SHP77 (cell line): ENCODE measurements at regions not wholly inside any gene's neighbourhood (a gene's known extent, or its start where the extent isn't known, plus 50 kb on each side); places are given as distances from the start of the nearest gene placed in this dataset.

Experiments
- DNase-seq, 2 experiments: peaks; one replicate each; lab custom pipeline; 2025; lab: John Stamatoyannopoulos, UW

DNA sequence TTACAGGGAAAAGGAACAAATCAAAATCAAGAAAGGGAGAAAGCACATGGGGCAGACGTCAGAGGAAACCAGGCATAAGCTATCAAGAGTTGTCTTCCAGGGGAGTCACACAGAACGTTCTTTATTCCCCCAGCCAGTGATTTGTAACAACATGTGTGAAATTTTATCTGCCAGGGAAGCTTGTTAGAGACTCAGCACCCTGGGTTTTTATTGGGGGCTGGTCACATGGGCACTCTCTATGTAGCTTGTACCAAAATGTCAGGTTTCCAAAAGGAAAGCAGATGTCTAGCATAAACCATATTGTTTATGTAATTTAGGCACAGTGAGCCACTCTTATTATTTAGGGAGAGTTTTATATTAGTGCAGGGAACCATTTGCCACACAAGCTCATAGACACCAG lies 440.4 kb upstream of the DCN start:
- DNase-seq = no peak

DNA sequence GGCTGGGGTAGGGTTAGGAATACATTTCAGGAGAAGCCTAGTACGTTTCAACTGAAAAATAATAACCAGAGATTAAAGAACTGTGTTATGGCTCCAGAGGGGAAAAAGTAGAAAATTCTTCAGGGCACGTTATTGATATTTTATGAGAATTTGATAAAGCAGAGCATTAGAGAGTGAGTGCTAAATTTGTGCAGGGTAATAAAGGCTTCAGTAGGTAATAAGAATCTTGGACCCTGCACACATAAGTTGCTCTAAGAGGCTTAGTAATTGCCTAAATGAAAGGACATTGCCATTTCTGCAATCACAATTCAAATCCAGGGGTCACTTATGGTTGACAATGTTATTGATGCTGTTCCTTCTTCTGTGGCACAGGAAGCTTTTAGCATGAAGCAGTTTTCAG lies 439.4 kb upstream of the DCN start:
- no peak for DNase-seq

DNA sequence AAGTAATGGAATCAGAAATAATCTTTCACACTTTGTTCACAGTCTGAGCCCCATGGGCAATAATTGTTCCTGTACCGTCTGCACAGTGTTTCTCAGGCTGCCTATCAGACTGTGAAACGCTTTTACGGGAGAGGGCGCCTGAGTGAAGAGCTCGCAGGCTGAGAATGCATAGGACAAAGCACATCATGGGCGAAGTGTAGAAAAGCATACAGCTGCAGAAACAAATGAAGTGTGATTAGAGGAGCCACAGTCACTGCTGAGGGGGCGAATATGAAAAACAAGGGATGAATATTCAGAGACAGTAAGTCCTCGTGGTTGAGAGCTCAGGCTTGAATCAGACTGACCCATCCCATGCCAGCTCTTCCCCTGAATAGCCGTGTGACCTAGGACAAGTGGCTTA lies 438.4 kb upstream of the DCN start:
- DNase-seq = peak; percentile 54 to 72

DNA sequence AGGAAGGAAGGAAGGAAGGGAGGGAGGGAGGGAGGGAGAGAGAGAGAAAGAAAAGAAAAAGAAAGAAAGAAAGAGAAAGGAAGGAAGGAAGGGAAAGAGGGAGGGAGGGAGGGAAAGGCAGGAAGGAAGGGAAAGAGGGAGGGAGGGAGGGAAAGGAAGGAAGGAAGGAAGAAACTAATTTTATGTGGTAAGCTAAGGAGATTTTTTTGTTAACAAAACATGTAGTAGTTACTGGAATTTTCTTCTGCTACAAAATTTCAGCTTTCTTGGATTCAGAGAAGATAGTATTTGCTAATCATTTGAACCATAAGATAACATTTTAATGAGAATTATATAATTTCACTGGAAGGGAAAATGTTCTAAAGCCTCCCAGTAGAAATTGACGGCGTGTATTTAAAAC lies 437.8 kb upstream of the DCN start:
- DNase-seq = no peak

GRCh38 chr12:91618281-91618680 lies 435.7 kb upstream of the DCN start:
- peak; percentile 17 to 50 for DNase-seq

- no peak for DNase-seq
Measured at GRCh38 chr12:91617818-91618217, 435.2 kb upstream of the DCN start.

DNA sequence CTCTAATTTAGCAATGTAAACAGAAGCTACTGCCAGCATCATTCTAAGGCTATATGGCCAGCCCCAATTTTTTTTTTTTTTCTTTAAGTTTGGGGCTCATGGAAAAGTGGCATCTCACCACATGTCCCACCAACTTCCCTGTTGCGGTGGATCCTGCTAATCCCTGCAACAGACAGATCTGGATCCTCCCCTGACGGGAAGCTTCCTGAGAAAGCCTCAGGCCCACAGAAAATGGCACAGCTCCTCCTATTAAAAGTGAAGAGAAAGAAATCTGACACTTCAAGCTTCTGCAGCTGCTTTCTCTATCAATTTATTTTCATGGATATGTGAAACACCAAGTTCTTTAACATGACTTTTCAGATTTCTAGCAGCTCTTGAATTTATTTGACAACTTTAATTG lies 433.8 kb upstream of the DCN start:
- no peak for DNase-seq

- no peak for DNase-seq
Measured at GRCh38 chr12:91613223-91613779, 430.7 kb upstream of the DCN start.

GRCh38 chr12:91610561-91610960 lies 427.9 kb upstream of the DCN start:
- DNase-seq = no peak

DNA sequence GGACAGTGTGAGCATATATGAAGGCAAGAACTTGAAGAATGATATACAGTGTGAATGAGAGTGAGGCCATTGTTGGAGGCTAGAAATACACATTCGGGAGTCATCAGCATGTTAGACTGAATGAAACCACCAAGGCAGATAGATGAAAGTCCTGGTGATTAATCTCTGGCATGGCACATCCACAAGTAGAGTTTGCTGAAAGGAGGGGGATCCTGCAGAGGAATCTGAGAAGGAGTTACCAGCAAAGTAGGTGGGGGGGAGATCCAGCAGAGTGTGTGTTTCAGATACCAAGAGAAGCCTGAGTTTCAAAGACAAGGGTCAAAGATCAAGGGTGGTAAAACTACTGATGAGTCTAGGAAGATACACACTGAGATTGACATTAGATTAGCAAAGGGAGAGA lies 426.7 kb upstream of the DCN start:
- no peak for DNase-seq

DNA sequence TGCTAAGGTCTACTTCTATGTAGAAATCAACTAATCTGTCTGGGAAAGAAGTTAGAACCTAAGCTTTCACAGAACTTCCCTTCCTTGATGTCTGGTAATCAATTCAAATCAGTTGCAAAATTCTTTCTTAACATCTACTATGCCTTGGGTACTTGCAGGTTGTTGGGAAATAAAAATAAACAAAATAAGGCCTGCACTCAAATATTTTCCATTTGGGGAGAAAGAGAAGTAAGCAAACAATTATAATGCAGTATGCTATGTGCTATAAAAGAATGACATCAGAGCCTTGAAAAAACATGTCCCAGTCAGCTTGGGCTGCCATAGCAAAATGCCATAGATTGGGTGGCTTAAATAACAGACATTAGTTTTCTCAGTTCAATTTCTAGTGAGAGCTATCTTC lies 425.9 kb upstream of the DCN start:
- no peak for DNase-seq

DNA sequence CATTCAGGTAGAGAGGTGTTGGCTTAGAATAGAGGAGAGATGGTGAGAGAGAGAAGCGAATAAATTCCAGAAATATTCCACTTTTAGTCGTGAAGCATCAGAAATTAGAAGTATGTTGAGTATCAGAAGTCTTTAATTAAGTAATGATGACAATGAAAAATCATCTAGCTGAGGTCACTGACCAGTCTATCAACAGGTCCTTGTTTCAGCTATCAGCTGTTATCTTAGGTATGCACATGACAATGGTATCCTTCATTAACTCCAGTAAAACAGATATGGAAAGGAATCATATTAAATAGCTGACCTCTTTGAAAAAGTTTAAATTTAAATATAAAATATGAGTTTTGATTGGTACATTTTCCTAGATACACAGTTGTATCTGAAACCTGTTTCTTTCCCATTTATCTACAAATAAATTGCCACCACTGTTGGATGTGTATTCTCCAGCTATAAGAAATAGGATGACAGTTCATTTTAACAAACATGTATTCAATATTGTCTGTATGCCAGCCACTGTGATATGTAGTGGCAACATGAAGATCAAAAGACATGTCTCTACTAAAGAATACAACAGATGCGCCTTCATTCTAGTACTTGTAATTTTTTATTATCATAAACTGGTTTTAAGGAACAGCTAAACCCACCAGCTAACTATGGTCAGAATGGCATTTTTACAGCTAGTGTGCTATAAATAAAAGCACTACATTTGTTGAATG lies 424.2 kb upstream of the DCN start:
- DNase-seq = no peak

- DNase-seq = no peak
Measured at GRCh38 chr12:91604897-91605296, 422.3 kb upstream of the DCN start.

DNA sequence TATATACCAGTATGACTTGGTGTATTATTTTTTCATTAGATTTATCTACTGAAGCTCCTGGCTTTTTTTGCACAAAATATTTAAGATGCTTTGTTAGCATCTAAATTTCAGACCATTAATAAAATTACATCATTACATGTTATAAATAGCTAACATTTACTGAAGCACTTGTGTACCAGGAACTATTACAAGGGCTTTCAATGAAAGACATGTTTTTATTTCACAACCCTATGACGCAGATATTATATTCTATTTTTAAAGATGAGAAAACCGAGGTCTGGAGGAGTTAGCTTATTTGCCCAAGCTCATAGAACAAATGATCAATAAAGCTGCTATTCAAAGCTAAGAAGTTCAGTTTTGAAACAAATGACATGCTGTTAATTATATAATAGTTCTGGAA lies 420.4 kb upstream of the DCN start:
- DNase-seq = peak in 1 of 2 experiments; percentile 18

DNA sequence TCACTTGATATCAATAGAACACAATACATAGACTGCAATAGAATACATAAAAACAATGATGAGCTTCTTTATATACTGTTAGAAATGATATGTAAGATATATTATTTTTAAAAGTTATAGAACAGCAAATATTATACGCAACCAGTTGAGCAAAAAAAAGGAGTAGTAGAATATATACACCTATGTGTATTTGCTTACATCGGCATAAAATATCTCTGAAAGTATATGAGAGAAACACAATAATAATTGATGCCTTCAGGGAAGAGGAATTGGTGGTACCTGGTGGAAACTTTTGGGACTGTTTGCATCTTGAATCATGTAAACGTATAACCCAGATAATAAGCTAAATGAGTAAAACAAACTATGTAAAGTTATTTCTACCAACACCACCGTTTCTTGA lies 418.4 kb upstream of the DCN start:
- DNase-seq = no peak

GRCh38 chr12:91594715-91595114 lies 412.1 kb upstream of the DCN start:
- no peak for DNase-seq

DNA sequence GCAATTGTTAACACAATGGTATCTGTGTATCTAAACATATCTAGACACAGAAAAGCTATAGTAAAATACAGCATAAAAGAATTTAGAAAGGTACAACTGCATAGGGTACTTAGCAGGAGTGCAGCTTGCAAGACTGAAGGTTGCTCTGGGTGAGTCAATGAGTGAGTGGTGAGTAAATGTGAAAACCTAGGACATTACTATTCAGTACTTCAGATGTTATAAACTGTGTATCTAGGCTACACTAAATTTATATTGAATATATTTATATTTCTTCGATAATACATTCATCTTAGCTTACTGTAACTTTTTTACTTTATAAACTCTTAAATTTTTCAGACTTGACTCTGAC lies 409.0 kb upstream of the DCN start:
- DNase-seq = no peak

DNA sequence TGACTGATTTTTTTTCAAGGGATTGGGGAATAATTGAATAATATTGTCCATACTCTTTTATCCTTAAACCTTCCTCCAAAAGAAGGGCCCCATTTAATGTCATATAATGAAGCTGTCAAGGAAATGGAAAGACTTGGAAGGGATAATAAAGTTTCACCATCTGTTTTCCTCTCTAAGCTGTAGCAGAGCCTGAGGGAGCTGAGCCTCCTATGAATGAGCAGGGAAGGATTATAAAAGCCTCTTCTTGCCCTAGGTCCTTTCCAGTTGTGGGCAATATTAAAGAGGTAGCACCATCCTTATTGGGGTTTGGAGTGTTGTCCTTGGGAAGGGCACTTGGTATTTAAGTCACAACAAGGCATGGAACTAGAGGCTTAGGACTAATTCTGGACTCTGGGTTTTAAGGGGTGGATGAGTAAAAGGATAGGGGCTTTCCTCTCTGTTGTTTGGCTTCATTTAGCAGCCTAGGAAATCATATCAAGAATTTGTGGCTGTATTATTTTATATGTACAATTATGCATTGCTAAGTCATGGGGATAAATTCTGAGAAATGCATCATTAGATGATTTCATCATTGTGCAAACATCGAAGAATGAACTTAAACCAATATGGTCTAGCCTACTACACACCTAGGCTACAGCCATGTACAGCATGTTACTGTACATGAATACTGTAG lies 408.5 kb upstream of the DCN start:
- no peak for DNase-seq

GRCh38 chr12:91588874-91589454 lies 406.3 kb upstream of the DCN start:
- DNase-seq = no peak

DNA sequence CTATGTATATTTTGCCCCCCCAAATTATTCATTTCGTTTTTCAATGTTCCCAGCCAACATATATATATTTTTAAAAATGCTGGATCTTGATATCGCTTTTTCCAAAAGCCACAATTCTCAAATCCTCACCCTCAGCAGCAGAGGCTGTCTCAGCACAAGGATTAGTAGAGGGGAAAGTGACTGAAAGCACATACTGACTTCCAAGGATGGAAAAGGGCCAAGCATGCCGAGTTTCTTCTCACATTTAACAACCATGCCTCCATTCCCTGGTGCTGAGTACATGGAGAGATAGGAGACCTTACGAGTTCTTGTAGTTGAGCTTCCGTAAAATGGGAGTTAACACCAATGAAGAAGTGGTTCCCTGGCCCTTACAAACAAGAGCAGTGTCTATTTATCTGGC lies 403.4 kb upstream of the DCN start:
- no peak for DNase-seq

DNA sequence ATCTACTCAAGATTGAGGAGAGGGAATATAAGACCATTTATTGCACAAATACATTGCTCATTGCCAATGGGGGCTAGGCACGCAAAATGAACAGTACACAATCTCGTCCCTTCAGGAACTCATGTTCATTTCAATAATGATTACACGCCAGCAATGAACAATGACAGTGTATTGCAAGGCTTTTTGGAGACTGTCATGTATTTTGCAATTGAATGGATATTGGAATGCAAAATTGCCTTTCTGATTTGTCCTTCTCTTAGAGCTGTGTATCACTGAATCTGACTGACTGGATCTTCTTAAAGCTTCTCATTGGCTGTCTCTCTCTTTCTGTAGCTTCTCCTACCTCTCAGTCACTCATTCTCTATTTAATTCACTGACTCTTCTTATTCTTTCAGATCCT lies 400.2 kb upstream of the DCN start:
- no peak for DNase-seq

DNA sequence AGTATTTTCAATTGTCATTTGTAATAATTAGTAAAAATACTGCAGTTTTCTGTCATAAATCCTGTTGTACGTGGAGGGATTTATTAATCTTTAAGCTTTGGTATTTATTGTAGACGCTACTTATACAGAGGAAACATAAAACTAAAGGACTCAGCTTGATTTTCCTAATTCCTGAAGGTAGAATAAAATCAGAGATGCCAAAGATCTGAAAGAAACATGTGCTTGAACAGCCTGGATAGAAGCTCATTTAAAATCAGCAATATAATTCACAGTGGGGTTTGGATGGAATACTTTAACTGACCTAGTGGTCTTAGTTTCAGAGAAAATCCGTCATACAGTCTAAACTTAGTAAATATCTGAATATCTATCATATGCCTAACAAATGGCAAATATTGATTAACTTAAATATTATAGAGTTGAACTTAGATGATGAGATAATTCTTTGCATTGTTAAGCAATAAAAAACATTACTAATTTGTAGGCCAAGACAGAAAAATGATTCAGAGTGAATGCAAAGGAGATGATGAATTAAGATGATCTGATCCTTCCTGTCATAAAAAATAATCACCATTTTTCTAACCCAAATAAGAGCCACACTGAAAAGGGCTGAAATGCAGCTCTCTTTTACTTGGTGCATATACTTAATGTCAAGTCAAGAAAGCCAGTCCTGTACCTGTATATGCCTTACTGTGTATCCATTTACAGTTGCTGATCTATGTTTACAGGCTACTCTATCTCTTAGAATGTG lies 397.1 kb upstream of the DCN start:
- DNase-seq = no peak
